ENCODE measurements at regions not wholly inside any gene's neighbourhood (a gene's known extent, or its start where the extent isn't known, plus 50 kb on each side); places are given as distances from the start of the nearest gene placed in this dataset.

- TF ChIP-seq CTCF (IDR thresholded peaks at IDR 0.05) (no peak), POLR2A (IDR thresholded peaks at IDR 0.05) (no peak), EP300 (IDR thresholded peaks at IDR 0.05) (no peak)
Measured at GRCh38 chr7:81031996-81032395, 113.1 kb upstream of the SEMA3C start.
